Stimulated activated CD8-positive, alpha-beta memory T cell treated with anti-CD3 and anti-CD28 coated beads, Interleukin-4, amount 100 ng/mL, for 24 hours (primary cell): ENCODE measurements at regions not wholly inside any gene's neighbourhood (a gene's known extent, or its start where the extent isn't known, plus 50 kb on each side); places are given as distances from the start of the nearest gene placed in this dataset.
"Not testable (repeated sequence)": the region's sequence is repeated elsewhere in the genome, so short reads cannot be mapped to it uniquely, and the experiment has no call there.

Experiments
- DNase-seq: peaks from one replicate; pipeline ENCODE4 v3.0.0-alpha.2; 2020; ENCODE audit warnings: low read depth

GRCh38 chr6:14552891-14553290 lies 435.3 kb downstream of the CD83 start:
- DNase-seq: no peak

- DNase-seq: no peak
Observed at GRCh38 chr6:14553515-14553914, 435.9 kb downstream of the CD83 start.

- DNase-seq: no peak
Observed at GRCh38 chr6:14555804-14556203, 438.2 kb downstream of the CD83 start.

- no peak for DNase-seq
Observed at GRCh38 chr6:14559746-14560536, 442.4 kb downstream of the CD83 start.

- DNase-seq: not testable (repeated sequence)
Observed at GRCh38 chr6:14561563-14561962, 444.0 kb downstream of the CD83 start.

- DNase-seq: no peak
Observed at GRCh38 chr6:14567842-14568241, 450.3 kb downstream of the CD83 start.

- DNase-seq: no peak
Observed at GRCh38 chr6:14569394-14569793, 451.8 kb downstream of the CD83 start.

GRCh38 chr6:14569874-14570273 lies 452.3 kb downstream of the CD83 start:
- DNase-seq: not testable (repeated sequence)

- DNase-seq: no peak
Observed at GRCh38 chr6:14571001-14571400, 453.4 kb downstream of the CD83 start.

- no peak for DNase-seq
Observed at GRCh38 chr6:14571746-14572145, 454.2 kb downstream of the CD83 start.

GRCh38 chr6:14573267-14573666 lies 455.7 kb downstream of the CD83 start:
- DNase-seq: no peak

GRCh38 chr6:14573703-14574290 lies 456.2 kb downstream of the CD83 start:
- DNase-seq: no peak

GRCh38 chr6:14575961-14576360 lies 458.4 kb downstream of the CD83 start:
- no peak for DNase-seq

- no peak for DNase-seq
Observed at GRCh38 chr6:14578994-14579393, 461.4 kb downstream of the CD83 start.

- no peak for DNase-seq
Observed at GRCh38 chr6:14582749-14583148, 465.2 kb downstream of the CD83 start.

GRCh38 chr6:14583826-14584225 lies 466.3 kb downstream of the CD83 start:
- DNase-seq: no peak

- no peak for DNase-seq
Observed at GRCh38 chr6:14584450-14584849, 466.9 kb downstream of the CD83 start.

GRCh38 chr6:14585689-14586088 lies 468.1 kb downstream of the CD83 start:
- DNase-seq: no peak

- DNase-seq: no peak
Observed at GRCh38 chr6:14589175-14589574, 471.6 kb downstream of the CD83 start.

- no peak for DNase-seq
Observed at GRCh38 chr6:14590586-14590985, 473.0 kb downstream of the CD83 start.

- DNase-seq: no peak
Observed at GRCh38 chr6:14591998-14592397, 474.4 kb downstream of the CD83 start.

GRCh38 chr6:14593286-14593685 lies 475.7 kb downstream of the CD83 start:
- DNase-seq: no peak

GRCh38 chr6:14595751-14596150 lies 478.2 kb downstream of the CD83 start:
- DNase-seq: no peak

- no peak for DNase-seq
Observed at GRCh38 chr6:14596410-14596809, 478.8 kb downstream of the CD83 start.
